ENCODE measurements at regions not wholly inside any gene's neighbourhood (a gene's known extent, or its start where the extent isn't known, plus 50 kb on each side); places are given as distances from the start of the nearest gene placed in this dataset.
"Not testable (repeated sequence)": the region's sequence is repeated elsewhere in the genome, so short reads cannot be mapped to it uniquely, and the experiment has no call there.

DNA sequence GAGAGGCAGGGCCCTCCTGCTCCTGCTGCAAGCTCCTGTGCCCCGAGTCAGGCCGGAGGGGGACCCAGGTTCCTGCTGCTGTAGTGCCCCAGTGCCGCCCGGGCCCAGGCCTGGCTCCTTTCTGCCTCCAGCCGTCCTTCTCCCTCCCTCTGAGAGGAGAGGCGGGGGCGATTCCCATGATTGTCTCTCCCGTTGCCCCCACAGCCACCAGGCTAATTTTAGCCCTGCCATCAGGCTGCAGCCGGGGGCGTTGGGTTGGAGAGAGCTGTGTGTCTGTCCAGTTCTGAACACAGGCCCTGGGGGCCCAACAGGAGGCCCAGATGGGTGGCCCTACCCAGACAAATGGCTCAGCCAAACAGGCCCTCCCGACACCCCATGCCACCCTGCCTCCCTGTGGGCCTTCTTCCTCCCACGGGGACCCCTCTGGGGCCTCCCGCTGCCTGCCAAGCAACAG is 214.8 kb downstream of the TBC1D2B start:
- no peak for DNase-seq

DNA sequence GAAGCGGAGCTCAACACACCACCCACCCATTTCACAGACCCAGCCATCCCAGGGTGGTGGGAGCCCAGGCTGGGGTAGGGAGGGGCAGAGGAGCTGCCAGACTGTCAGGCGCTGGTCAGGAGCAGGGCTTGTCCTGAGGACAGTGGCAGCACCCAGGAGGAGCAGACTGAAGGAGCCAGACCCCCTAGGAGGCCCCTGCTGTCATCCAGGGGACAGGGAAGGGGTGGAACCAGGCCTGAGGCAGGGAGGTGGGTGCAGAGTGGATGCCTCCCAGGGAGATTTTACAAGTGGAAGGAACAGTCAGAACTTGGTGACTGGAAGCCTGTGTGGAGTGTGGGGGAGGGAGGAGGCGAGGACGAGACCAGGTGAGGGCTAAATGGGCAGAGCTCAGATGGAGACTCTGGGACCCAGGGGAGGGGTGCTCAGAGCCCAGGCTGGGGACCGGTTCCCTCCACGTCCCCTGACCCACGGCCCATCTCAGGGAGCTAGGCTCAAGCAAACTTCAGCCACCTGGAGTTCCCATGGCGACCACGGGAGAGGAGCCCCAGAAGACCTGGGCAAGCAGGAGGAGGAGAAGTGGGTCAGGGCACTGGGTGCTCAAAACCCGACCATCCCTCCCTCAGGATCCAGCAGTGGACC is 215.4 kb downstream of the TBC1D2B start:
- DNase-seq, result not testable (repeated sequence)

DNA sequence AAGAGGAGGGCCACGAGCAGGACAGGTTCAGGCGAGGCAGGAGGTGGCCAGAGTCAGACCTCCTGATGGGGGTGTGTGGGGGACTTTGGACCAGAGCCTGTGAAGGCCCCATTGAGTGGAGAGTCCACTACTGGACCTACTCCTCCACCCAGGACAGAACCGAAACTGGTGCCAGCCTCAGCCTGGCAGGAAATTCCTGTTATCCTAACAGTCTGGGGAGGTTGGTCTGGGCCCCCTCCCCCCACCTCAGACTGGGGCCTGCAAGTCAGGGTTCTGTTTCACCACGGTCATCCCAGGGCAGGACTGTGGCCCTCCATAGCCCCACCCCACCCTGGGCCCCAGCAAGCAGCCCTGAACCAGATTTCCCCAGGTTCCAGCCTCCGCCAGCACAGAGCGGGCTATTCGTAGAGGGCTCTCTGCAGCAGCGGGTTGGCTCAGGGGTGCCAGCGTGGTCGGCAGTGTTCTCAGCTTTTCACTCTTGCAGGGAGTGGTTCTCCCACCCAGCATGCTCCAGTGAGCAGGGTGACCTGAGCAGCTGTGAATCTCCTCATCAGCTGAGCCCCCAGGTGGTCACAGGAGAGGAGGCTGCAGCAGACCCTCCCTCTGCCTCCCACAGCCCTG is 217.3 kb downstream of the TBC1D2B start:
- no peak for DNase-seq

DNA sequence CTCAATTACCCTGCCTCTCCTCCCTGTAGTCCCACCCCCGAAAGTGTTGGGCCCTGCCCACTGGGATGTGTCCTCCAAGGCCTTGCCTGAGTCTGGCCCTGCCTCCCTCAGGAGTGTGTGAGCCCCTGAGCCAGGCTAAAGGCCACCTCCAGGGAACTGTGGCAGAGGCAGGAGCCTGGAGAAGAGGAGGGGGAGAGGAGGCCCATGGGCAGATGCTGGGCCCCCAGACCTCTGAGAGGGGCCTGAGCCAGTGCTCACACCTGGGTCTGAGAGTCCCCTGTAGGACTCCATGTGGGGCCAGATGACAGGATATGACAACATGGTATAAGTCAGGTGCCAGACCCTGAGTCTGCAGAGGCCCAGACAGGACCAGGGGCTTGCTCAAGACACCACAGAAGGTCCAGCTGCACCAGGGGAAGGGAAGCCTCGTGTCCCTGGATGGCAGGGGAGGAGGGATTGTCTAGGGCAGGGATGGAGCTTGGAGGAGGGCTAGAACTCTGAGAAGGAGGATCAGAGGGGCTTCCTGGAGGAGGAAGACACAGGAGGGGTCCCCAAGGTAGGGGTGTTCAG is 217.9 kb downstream of the TBC1D2B start:
- no peak for DNase-seq

DNA sequence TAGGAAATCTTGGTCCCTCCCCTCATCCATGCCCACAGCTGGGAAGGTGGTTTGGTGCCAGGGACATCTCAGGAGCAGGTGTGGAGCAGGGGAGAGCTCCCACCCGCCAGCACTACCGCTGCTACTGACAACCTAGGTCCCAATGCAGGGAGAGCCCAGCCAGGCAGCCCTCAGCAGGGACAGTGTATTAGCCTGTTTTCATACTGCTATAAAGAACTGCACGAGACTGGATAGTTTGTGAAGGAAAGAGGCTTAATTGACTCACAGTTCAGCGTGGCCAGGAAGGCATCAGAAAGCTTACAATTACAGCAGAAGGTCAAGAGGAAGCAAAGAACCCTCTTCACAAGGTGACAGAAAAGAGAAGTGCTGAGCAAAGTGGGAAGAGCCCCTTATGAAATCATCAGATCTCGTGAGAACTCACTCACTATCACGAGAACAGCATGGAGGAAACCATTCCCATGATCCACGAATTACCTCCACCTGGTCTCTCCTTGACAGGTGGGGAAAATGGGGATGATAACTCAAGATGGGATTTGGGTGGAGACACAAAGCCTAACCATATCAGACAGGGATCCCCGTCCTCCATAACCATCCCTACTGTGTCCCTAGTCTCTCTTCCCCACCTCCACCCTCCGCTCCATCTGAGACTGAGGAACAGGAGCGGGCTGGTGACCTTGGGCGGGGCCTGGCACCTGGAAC is 218.6 kb downstream of the TBC1D2B start:
- DNase-seq, result no peak

DNA sequence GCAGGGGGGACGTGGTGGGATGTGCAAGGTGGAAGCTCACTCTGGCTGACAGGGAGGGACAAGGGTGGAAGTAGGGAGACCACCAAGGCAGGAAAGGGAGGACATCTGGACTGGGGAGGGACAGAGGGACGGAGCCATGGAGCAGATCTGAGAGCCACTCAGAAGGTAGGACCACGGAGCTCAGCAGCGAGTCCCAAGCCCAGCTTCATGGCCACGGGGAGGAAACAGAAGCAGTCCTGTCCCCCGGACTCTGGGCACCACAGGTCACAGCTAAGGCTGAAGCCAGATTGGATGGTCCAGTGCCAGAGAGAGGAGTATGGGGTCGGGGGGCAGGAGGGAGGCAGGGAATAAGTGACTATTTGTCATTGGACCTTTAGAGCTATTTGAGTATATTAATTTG is 220.1 kb downstream of the TBC1D2B start:
- DNase-seq, result no peak

DNA sequence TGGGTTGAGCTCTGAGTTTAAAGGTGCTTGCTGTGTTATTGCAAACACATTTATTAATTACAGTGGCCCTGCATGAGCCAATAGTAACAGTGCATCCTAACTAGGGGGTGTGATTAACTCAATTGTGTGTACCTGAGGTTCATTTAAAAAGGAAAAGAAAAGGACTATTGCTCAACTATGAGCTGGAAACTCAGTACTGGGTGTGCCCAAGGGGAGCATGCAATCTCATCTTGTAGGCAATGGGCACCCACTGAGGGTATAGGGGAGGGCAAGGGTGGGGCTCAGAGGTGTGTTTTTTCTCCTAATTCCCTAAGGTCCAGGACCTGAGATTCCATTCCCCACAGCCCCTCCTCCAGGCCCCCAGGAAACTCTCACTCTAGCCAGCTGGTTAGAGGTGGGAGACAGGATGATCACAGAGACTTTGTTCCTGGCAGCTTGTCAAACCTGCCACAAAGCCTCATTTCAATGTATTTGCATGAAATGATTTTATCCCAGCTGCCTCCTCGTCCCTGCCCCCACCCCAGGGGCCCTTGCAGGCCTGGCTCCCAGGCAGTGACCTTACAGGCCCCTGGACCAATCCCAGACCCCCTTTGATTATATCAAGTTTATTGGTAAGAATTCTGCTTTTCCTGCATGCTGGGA is 220.7 kb downstream of the TBC1D2B start:
- no peak for DNase-seq

DNA sequence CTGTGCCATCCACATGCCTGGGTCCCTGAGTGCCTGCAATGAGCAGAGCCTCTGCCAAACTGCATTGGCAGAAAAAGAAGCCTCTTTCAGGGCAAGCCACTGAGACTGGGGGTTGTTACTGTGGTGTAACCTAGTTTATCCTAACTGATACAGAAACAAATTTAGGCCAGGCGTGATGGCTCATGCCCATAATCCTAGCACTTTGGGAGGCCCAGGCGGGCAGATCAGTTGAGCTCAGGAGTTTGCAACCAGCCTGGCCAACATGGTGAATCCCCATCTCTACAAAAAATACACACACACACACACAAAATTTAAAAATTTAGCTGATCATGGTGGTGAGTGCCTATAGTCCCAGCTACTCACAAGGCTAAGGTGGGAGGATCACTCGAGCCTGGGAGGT is 221.6 kb downstream of the TBC1D2B start:
- no peak for DNase-seq

DNA sequence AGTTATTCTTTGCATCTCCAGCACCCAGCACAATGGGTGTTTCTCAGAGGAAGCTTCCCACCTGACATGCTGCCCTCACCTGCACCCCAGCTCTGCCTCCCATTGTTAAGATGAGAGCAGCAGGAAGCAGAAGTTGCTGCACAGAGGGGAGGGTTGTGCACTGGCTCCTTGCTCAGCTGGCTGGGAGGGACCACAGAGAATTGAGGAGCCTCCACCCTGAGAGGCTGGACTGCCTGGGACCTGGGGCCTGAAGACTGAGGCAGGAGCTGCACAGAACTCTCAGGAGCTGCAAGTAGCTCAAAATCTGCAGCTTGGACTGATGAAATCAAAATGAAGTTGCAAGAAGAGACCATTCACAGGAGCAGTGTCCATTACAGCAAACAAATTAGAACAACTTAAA is 222.3 kb upstream of the LINGO1 start:
- no peak for DNase-seq

DNA sequence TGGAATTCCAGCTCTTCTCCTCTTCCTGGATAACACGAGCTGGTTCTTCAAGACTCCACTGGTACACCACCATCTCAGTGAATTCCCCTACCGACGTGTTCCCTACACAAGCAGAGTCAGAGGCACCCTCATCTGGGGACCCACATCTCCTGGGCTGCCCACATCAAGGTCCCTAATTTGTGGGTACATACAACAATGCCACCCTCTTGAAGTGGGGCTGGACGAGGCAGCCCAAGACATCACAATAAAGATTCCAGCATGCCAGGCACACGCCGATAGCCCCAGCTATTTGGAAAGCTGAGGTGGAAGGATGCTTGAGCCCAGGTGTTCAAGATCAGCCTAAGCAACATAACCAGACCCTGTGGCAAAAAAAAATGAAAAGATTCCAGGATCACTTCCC is 221.2 kb upstream of the LINGO1 start:
- DNase-seq, result no peak

DNA sequence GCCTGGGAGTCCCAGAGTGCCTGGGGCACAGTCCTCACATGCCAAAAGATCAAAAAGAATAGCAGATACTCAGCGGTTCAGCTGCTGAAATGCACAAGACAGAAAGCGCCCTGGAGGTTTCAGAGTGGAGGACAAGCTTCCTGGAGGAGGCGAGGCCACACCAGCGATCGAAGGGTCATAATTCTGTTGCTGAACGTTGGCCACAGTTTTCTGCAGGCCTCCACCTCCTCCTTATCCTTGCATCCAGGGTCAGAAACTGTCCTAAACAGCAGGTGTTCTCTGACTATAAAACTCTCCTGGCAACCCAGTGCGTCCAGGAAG is 220.3 kb upstream of the LINGO1 start:
- no peak for DNase-seq

DNA sequence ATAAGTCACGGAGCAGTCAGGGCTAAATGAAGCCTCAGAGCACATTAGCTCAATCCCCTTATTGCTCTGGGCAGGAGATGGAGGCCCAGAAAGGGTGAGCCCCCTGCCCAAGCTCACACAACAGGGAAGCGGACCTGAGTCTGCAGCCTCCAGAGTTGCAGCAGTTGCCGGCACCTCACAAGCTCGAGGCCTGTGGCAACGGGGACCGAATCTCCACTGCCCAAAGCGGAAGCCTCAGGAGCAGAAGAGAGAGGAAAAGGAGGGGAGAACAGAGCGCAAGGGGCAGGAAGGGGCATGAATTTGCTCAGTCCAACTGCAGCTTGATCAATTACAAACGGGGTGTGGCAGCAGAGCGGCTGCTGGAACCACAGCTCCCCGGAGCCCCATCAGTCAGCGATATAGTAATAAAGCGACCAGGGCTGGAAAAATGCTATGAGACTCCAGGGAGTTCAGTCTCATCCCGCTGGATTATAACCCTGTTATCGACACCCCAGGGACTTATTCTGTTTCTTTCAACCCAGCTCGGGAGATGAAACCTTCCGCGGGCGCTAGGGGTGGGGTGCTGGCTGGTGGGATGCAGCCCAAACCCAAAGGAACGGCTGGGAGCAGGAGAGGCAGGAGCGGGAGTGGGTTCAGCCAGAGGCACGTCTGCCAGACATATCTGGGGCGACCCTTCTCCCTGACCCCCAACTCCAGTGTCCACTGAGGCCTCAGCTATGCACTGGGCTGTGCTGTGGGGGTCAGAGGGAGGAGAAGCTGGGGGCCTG is 219.7 kb upstream of the LINGO1 start:
- no peak for DNase-seq

DNA sequence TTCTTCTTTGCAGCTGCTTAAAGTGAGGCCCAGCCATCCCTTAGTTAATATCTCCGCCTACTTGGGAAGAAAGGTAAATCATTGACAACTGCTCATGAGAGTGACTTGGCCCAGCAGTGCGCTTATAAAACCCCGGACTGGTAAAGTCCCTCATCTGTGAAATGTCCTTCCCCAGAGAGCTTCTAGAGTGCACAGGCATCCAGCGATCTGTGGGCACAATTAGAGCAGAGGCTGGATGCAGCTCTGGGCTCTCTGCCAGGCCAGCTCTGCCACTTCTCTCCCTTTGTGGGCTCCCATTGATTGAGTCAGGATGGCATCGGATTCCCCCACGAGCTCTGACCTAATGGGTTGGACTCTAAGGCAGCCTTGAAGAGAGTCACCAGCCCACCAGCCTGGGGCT is 219.0 kb upstream of the LINGO1 start:
- DNase-seq, result peak; percentile 57

DNA sequence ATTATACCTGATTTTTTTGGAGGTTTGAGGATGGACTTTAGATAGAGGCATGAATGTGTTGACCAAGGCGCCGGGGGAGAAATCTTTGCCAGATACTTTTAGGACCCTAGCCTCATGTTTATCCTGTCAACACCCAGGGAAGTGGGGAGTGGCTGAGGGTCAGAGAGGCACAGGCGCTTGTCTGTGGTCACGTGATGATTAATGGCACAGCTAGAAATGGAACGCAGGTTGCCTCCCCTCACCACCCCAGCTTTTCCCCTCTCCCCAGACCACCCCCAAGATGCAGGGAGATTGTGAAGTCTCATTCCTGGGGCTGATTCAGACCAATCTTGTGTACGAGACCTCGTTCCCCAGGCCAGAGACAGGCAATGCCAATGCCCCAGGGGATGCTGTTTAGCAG is 218.4 kb upstream of the LINGO1 start:
- DNase-seq, result no peak

DNA sequence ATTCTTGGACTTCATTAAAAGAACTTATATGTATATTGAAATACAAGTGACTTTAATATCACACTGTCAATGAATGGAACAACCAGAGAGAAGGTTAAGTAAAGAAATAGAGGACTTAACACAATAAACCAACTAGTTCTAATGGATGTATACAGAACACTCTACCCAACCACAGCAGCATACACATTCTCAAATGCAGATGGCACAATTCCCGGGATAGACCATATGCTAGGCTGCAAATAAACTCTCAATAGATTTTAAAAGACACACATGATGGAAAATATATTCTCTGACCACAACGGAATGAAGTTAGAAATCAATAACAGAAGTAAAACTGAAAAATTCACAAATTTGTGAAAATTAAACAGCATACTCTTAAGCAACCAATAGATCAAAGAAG is 214.3 kb upstream of the LINGO1 start:
- DNase-seq, result no peak

DNA sequence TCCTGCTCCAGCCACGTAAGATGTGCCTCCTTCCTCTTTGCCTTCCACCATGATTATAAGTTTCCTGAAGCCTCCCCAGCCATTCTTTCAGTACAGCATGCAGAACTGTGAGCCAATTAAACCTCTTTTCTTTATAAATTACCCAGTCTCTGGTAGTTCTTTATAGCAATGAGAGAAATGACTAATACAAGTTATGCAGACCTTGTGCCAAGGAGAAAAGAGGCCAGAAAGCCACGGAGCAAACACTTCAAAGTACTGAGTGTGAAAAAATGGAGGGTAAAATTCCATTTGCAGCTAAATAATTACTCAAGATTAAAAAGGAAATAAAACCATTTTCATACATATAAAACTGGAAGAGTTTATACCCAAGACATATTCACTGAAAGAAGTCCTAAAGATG is 213.6 kb upstream of the LINGO1 start:
- DNase-seq, result no peak

DNA sequence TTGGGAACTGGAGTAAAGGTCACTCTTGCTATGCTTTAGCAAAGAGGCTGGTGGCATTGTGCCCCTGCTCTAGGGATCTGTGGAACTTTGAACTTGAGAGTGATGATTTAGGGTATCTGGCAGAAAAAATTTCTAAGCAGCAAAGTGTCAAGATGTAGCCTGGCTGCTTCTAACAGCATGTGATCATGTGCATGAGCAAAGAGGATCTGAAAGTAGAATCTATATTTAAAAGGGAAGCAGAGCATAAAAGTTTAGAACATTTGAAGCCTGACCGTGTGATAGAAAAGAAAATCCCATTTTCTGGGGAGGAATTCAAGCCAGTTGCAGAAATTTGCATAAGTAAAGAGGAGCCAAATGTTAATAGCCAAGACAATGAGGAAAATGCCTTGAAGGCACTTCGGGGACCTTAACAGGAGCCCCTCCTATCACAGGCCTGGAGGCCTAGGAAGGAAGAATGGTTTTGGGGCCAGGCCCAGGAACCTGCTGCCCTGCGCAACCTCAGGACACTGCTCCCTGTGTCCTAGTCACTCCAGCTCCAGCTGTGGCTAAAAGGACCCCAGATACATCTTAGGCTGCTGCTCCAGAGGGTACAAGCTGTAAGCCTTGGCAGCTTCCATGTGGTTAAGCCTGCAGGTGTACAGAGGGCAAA is 212.2 kb upstream of the LINGO1 start:
- DNase-seq, result no peak

DNA sequence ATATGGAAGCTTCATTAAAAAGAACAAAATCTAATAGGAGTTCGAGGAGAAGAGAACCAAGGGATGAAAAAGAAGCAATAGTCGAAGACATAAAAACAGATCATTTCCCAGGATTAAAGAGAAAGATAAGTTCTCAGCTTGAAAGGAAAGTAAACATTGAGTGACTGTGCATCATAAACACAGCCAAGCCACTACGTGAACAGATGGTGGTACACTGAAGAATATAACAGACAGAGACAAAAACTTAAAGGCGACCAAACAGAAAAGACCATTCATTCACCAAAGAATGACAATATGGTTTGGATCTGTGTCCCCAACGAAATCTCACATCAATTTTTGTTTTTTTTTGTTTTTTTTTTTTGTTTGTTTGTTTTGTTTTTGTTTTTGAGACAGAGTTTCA is 210.8 kb upstream of the LINGO1 start:
- no peak for DNase-seq

DNA sequence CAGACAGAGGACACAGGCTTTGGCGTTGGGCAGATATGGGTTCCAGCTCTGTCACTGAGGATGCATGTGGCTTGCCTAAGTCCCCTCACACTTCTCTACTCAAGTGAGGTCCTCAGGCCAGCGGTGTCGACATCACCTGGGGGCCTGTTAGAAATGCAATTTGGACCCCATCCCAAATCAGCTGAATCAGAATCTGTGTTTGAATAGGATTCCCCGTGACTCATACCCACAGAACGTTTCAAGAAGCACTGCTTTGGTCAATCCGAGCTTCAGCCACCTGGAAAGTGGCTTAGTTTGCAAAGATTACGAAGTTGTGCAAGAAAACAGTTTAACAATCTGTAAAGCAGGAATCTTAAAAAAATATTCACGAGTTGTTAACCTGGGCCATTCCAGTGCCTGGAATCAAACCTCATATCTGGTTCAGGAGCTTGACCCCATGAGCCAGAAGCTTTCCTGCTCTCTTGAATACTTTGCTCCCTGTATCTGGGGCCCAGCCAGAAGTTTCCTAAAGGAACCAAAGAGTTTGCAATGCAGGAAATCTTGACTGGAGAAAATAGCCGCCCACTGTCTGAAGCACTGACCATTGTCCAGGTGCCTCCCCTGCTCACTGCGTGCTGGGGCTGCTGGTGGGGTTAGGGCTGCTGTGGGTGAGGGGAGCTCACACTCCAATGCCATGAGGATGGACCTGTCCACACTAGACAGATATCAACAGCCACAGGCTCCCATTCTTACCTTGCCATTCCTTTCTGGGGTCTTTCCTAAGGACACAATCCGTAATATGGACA is 208.5 kb upstream of the LINGO1 start:
- no peak for DNase-seq

DNA sequence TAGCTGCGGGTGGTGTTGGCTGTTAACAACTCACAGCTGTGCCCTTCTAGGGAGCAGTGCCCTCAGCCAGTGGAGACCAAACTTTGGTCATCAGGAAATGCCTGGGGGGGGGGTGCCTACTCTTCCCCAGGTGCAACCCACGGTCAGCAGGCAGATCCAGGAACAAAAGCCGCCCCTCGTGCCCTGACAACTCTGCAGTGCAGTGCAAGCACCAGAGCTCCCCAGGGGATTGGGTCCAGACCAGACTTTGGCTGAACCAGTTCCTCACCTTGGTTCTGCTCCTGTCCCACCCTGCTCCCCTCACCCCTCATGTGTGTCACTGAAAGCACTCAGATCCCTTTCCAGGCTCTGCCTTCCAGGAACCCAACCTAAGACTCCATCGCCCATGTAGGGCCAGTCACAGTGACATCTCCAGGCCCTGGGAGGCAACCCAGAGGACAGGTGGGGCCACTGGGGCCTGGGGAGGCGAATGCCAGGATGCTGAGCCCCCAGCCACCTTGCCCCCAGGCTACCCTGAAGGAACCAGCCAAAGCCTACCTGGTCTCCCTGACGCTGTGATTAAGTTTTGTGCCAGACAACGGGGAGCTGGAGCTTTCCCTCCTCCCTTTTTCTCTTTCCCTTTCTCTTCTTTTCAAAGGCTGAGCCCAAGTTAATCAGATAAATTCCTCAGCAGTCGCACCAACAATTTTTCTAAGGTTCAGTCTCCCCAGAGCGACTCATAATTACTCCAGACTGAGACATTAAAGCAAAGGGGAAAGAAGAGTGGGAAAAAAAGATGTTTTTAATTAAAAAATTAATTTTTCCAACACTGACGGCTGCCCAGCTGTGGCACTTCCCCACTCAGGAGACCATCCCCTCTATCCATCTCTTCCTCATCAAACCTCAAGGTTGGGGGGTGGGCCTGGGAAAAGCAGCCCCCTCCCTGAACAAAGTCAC is 207.5 kb upstream of the LINGO1 start:
- DNase-seq, result no peak

Measured in left kidney (tissue), 1 donor.